ENCODE measurements at regions not wholly inside any gene's neighbourhood (a gene's known extent, or its start where the extent isn't known, plus 50 kb on each side); places are given as distances from the start of the nearest gene placed in this dataset.

GRCh38 chr2:71812736-71813135 is 334.9 kb downstream of the CYP26B1 start:
- Histone ChIP-seq H3K36me3 (ENCODE audit: control insufficient read depth, insufficient read depth, low read length) (no peaks in the 10 kb centered on the region), H3K27me3 (ENCODE audit: control insufficient read depth, insufficient read depth, low read length) (peaks cover 6% of the 10 kb centered on the region), H3K4me3 (ENCODE audit: low read depth, low read length) (no peak overlapping the region)
- no peak for TF ChIP-seq CTCF (IDR thresholded peaks at IDR 0.05; ENCODE audit: insufficient read depth, low read length, poor library complexity, severe bottlenecking)
- DNase-seq (ENCODE audit: low read depth) = no peak

GRCh38 chr2:71811726-71812125 is 335.9 kb downstream of the CYP26B1 start:
- Histone ChIP-seq H3K36me3 (ENCODE audit: control insufficient read depth, insufficient read depth, low read length) (no peaks in the 10 kb centered on the region), H3K27me3 (ENCODE audit: control insufficient read depth, insufficient read depth, low read length) (peaks cover 7% of the 10 kb centered on the region), H3K4me3 (ENCODE audit: low read depth, low read length) (no peak overlapping the region)
- TF ChIP-seq CTCF (IDR thresholded peaks at IDR 0.05; ENCODE audit: insufficient read depth, low read length, poor library complexity, severe bottlenecking) = no peak
- DNase-seq (ENCODE audit: low read depth) = no peak

DNA sequence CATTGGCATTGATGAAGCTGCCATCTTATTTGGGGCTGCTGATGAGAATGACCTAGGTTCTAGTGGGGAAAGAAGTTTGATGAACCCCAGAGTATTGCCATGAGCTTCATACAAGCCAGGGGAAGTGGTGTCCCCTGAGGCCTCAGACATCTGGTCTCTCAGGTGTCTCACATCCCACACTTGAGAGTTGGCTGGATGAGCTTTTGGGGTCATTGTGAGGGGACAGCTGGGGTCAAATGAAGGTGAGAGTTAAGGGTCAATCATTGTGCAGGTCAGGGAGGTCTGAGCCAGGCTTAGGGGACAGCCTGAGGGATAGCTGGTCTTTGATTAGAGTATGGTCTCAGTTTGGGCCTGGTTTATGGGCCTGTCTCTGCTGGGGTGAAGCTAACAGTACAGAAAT is 336.5 kb downstream of the CYP26B1 start:
- no peaks in the 10 kb centered on the region for H3K36me3 ChIP-seq (ENCODE audit: control insufficient read depth, insufficient read depth, low read length)
- no peak overlapping the region for H3K4me3 ChIP-seq (ENCODE audit: low read depth, low read length)
- peaks cover 7% of the 10 kb centered on the region for H3K27me3 ChIP-seq (ENCODE audit: control insufficient read depth, insufficient read depth, low read length)
- TF ChIP-seq CTCF (IDR thresholded peaks at IDR 0.05; ENCODE audit: insufficient read depth, low read length, poor library complexity, severe bottlenecking) = no peak
- no peak for DNase-seq (ENCODE audit: low read depth)

GRCh38 chr2:71807581-71808451 is 339.8 kb downstream of the CYP26B1 start:
- peaks cover 7% of the 10 kb centered on the region for H3K27me3 ChIP-seq (ENCODE audit: control insufficient read depth, insufficient read depth, low read length)
- no peaks in the 10 kb centered on the region for H3K36me3 ChIP-seq (ENCODE audit: control insufficient read depth, insufficient read depth, low read length)
- no peak overlapping the region for H3K4me3 ChIP-seq (ENCODE audit: low read depth, low read length)
- TF ChIP-seq CTCF (IDR thresholded peaks at IDR 0.05; ENCODE audit: insufficient read depth, low read length, poor library complexity, severe bottlenecking) = no peak
- no peak for DNase-seq (ENCODE audit: low read depth)

DNA sequence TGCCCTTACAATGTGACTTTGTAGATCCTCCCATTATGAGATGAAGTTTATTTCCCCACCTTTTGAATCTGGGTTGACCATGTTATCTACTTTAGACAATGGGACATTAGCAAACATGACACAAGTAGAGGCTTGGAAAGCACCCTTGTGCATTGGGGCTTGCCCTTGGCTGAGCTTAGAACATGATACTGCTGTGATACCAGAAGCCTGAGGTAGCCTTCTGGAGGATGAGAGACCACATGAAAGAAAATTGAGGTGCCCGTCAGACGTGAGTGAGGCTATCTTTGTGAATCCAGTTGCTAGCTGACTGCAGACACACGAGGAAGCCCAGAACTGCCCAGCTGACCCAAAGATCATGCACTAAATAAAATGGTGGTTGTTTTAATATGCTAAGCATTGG is 341.2 kb downstream of the CYP26B1 start:
- peaks cover 10% of the 10 kb centered on the region for H3K27me3 ChIP-seq (ENCODE audit: control insufficient read depth, insufficient read depth, low read length)
- H3K4me3 ChIP-seq (ENCODE audit: low read depth, low read length) = no peak overlapping the region
- TF ChIP-seq CTCF (IDR thresholded peaks at IDR 0.05; ENCODE audit: insufficient read depth, low read length, poor library complexity, severe bottlenecking) = no peak
- DNase-seq (ENCODE audit: low read depth) = no peak
- H3K36me3 ChIP-seq (ENCODE audit: control insufficient read depth, insufficient read depth, low read length) = no peaks in the 10 kb centered on the region
